HCT116 (cell line): ENCODE measurements at regions not wholly inside any gene's neighbourhood (a gene's known extent, or its start where the extent isn't known, plus 50 kb on each side); places are given as distances from the start of the nearest gene placed in this dataset.

Experiments
- CTCF ChIP-seq, 3 experiments: fragments of 200-600 bp in 1 of 3; sonication (generic) in 1 of 3; IDR thresholded peaks in 2 of 3; conservative IDR thresholded peaks in 1 of 3; 2 replicates each; pipeline ENCODE4 v1.5.1; 2012 to 2017; ENCODE audit warnings: low read depth in 2 of 3, low read length in 2 of 3, antibody characterized with exemption in 1 of 3, borderline replicate concordance in 1 of 3, control low read depth in 1 of 3, mild to moderate bottlenecking in 1 of 3, mixed read lengths in 1 of 3, mixed run types in 1 of 3, moderate library complexity in 1 of 3; ENCODE audit not compliant: insufficient read depth in 1 of 3
- EZH2 ChIP-seq: fragments of 200-600 bp; sonication (generic); IDR thresholded peaks from 2 replicates; pipeline ENCODE4 v1.6.1; 2017; ENCODE audit warnings: antibody characterized with exemption, mixed run types
- POLR2A ChIP-seq: IDR thresholded peaks from 2 replicates; pipeline ENCODE4 v1.7.0; 2011; ENCODE audit warnings: borderline replicate concordance; ENCODE audit not compliant: insufficient read depth, insufficient read length; ENCODE audit errors: extremely low read depth
- POLR2AphosphoS5 ChIP-seq: IDR thresholded peaks from 2 replicates; pipeline ENCODE4 v1.6.1; 2011; ENCODE audit warnings: mild to moderate bottlenecking, low read depth, low read length, moderate library complexity
- ZFX ChIP-seq: fragments of 450-650 bp; IDR thresholded peaks from 2 replicates; pipeline ENCODE4 v1.6.1; 2017
- ZNF274 ChIP-seq: fragments of 200-500 bp; sonication (Bioruptor generic); IDR thresholded peaks from 2 replicates; pipeline ENCODE4 v1.6.1; 2014; ENCODE audit warnings: mild to moderate bottlenecking, low read depth, low read length, inconsistent platforms

DNA sequence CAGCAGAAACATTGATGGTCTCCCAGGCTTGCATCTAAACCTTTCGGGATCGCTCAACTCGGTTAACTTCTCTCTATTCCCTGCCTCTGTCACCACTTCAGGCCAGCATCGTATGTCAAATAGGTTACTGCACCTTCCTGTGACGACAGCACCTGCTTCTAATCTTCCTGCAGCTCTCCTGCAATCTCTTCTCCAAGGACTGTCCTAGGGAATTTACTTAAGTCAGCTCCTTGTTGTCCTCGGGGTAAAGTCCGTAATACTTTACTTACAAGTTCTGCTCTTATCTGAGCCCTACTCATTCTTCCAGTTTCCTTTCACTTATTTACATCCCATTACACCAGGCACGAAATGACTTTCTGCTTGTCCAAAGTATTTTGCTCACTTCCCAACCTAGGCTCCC lies 372.7 kb upstream of the AKR1E2 start:
- no peak for TF ChIP-seq CTCF (IDR thresholded peaks at IDR 0.05 in 2 of 3, conservative IDR thresholded peaks at IDR 0.05 in 1 of 3; ENCODE audit: borderline replicate concordance in 1 of 3, insufficient read depth in 1 of 3, low read depth in 2 of 3, low read length in 2 of 3)
- no peak for TF ChIP-seq EZH2
- no peak for TF ChIP-seq ZFX
- TF ChIP-seq POLR2AphosphoS5 = no peak
- TF ChIP-seq POLR2A = no peak
- TF ChIP-seq ZNF274 = no peak
